ENCODE measurements at regions not wholly inside any gene's neighbourhood (a gene's known extent, or its start where the extent isn't known, plus 50 kb on each side); places are given as distances from the start of the nearest gene placed in this dataset.
"Not testable (repeated sequence)": the region's sequence is repeated elsewhere in the genome, so short reads cannot be mapped to it uniquely, and the experiment has no call there.

GRCh38 chr12:18008642-18009041, 81.4 kb downstream of the RERGL start:
- DNase-seq = no peak

GRCh38 chr12:17999174-17999801, 90.7 kb downstream of the RERGL start:
- no peak for DNase-seq

GRCh38 chr12:17992002-17992656, 97.9 kb downstream of the RERGL start:
- DNase-seq = peak; percentile 49

- DNase-seq = no peak
These were observed 107.4 kb downstream of the RERGL start for GRCh38 chr12:17982556-17982955.

GRCh38 chr12:17976202-17976601, 113.8 kb downstream of the RERGL start:
- no peak for DNase-seq

DNA sequence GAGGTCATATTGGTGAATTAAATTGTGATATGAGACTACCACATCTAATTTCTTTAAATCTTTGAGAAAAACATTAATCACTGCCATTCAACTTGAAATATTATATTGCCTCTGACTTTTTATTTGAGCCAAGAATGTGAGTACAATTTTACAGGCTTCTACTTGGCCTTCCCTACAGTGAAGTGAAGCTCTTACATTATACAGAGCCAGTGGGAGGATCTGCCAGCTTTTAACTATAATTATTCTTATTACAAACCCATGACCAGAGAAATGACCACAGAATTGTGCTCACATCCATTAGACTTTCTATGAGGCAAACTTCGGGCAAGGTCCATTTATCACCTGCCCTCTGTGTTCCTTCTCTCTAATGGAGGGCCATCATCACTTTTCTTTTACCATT, 114.2 kb downstream of the RERGL start:
- no peak for DNase-seq

DNA sequence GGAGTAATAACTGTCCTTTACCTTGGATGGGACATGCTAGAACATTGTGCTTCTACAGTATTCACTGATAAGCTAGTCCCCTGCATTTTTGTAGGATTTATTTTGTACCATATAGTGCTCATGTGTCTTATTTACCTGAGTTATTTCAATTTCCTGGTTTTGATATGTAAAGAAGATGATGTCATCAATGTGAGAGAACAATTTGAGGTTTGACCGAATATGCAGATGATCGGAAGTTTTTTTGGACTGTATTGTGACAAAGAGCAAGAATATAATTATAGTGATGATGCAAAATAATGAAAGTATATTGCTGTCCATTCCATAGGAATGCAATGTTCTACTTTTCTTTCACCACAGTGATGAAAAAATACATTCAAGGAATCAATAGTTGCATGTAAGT, 114.8 kb downstream of the RERGL start:
- DNase-seq = no peak

DNA sequence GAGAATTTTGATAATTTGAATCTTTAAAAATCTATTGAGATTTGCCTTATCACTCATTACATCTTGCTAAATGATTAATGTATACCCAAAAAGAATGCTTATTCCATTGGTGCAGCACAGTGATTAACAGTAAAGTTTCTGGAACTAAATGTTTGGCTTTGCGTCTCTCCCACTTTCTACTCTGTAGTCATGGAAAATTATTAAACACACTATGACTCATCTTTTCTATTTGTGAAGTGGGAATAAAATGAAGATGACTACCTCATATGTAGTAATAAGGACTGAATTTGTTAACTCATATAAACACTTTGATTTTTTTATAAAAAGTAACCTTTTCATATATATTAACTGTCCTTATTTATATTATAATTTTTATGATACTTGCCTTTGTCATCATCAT, 118.1 kb downstream of the RERGL start:
- DNase-seq = no peak

GRCh38 chr12:17954788-17955187, 135.2 kb downstream of the RERGL start:
- no peak for DNase-seq

DNA sequence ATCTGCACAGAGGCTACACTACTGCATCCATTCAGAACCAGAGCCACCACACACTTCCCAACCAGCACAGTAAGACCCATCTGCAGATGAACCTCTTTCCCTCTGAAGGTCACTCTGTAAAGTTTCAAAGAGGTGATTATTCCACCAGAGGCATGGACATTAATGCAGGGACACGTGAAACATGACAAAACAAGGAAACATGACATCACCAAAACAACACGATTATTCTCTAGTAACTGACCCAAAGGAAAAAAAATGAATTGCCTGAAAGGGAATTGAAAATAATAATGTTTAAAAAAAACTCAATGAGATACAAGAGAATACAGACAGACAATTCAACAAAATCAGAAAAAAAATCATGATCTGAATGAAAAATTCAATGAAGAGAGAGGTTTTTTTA, 139.1 kb downstream of the RERGL start:
- DNase-seq = no peak

DNA sequence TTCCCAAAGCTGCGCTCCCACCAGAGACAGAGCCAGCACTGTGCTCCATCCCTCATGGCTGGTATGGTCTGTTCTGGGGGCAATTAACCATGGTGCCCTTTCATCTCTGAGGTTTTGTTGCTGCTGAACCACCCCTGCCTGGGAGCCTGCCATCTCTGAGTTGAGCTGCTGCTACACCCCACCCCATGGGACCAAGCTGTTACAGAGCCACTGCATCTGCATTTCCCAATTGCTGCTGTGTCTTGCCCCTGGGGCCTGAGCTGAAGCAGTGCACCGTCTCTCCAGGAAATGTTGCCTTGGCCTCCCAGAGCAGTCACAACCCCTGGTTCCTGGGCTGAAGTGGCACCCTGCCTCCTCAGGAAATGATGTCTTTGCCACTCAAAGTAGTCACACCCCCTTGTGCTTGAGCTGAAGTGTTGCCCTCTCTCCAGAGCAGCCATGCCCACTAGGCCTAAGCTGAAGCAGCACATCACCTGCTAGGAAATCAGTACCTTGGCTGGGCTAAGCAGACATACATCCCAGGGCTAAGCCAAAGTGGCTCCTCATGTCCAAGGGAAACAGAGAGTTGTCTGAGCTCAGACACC, 140.3 kb downstream of the RERGL start:
- DNase-seq = no peak

DNA sequence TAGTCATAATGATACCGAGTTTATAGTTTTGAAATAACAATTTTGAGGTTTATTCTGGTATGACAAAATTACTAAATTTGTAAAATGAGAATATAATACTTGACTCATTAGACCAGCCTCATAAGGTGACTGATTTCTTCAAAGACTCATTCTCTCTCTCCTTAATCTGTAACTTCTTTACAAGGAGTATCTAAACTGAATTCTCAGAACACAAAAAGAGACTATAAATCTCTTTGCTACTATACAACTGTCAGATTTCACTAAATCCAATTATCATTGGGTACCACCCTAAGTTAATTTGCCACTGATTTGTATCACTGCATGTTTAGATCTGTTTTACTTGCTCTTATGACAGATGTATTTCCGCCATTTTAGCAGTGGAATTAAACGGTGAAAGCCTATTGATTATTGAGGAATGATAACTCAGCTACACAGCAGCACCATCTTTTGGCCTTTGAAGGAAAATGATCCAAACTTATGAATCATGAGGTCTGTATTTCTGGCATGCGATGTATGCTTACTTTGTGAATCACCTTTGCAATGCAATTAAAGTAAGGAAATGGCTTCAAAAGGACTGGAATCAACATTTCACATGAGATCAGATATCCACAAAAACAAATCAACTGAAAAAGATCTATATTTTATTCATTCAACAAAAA, 161.2 kb downstream of the RERGL start:
- no peak for DNase-seq

- no peak for DNase-seq
These were observed 172.0 kb downstream of the RERGL start for GRCh38 chr12:17918013-17918412.

GRCh38 chr12:17884581-17884980, 205.4 kb downstream of the RERGL start:
- DNase-seq = no peak

DNA sequence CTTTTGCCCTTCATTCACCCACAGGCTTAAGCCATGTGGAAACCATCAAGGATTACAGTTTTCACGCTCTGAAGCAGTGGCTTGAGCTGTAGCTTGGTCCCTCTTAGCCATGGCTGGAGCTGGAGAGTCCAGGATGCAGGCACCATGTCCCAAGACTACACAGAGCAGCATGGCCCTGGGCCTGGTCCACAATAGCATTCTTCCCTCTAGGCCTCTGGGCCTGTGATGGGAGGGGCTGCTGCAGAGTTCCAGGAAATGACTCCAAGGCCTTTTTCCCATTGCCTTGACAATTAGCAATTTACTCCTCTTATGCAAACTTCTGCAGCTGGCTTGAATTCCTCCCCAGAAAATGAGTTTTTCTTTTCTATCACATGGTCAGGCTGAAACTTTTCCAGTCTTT, 211.3 kb downstream of the RERGL start:
- no peak for DNase-seq

- DNase-seq = no peak
These were observed 214.8 kb downstream of the RERGL start for GRCh38 chr12:17875230-17875629.

GRCh38 chr12:17866802-17867201, 223.2 kb downstream of the RERGL start:
- DNase-seq = no peak

DNA sequence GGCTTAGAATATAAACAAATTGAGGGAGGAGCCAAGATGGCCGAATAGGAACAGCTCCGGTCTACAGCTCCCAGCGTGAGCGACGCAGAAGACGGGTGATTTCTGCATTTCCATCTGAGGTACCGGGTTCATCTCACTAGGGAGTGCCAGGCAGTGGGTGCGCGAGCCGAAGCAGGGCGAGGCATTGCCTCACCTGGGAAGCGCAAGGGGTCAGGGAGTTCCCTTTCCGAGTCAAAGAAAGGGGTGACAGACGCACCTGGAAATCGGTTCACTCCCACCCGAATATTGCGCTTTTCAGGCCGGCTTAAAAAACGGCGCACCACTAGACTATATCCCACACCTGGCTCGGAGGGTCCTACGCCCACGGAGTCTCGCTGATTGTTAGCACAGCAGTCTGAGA, 234.4 kb downstream of the RERGL start:
- DNase-seq = not testable (repeated sequence)

DNA sequence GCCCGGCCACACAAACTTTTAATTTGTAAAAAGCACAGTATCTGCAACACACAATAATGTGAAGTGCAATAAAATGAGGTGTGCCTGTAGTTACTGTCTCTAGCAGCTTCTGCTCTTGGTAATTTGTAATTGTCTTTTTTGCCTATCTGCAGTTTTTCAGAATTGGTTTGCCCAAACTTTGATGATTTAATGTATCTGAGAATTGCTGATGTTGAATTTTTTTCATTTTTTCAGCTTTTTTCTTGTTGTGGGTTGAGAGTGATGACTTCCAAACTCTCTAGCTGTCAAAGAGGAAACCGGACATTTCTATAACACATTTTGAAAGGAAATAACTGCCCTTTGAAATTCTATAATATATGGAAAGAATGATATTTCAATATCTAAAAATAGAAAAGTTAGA, 236.9 kb downstream of the RERGL start:
- no peak for DNase-seq

GRCh38 chr12:17841496-17841895, 248.5 kb downstream of the RERGL start:
- DNase-seq = no peak

DNA sequence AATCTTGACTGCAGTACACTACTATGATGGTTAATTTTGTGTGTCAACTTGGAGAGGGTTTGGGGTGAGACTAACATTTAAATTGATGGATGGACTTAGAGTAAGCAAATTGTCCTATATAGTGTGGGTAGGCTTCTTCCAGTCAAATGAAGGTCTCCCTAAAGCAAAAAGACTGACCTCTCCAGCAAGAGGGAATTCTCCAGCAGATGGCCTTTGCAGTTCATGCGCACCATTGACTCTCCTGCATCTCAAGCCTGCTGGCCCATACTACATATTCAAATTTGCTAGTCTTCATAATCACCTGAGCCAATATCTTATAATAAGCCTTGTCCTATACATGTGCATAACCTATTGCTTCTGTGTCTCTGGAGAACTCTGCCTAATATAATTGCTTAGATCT, 260.2 kb downstream of the RERGL start:
- DNase-seq = no peak

DNA sequence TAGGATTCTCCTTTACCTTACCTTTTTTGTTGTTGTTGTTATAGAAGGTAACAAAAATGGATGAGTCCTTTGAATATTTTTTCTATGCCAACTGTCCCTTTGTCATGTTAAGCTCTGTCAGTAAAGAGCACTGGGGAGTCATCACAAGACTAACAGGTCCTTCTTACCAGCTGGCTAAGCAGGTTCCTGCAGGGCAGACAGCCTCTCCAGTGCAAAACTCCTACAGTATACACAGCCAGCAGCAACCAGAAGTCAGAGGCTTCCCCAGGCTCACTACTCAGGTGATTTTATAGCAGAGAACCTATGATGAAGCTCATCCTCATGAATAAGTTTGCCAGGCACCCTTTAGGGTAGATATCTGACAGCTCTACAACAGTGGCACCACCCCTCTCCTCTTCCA, 271.1 kb downstream of the RERGL start:
- DNase-seq = no peak

DNA sequence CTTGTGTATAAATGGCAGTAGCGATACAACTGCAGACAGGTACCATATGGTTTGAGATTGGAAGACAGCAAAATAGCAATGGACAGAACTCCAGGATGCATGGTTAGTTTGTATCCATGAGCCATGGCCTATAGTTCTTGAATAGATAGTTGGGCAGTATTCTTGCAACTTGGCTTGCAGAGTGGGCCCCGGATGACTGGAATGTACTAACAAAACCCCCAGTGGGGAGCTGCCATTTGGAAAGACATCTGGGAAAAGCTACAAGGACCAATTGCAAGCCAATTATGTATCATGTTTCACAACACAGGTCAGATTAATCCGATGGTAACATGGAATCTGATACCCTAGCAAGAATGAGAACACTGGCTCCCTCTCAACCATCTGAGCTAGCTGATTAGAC, 279.6 kb downstream of the RERGL start:
- DNase-seq = peak; percentile 38

GRCh38 chr12:17809206-17809605, 280.8 kb downstream of the RERGL start:
- no peak for DNase-seq

All from NCI-H1694 treated with DMSO at 0.1 percent for 48 hours (cell line).